Fibroblast of villous mesenchyme (primary cell): ENCODE measurements at regions not wholly inside any gene's neighbourhood (a gene's known extent, or its start where the extent isn't known, plus 50 kb on each side); places are given as distances from the start of the nearest gene placed in this dataset.

ENCODE experiments used
- DNase-seq: peaks from one replicate; pipeline ENCODE4 v3.0.0-alpha.2; 2010; ENCODE audit warnings: low read depth
- H3K4me3 ChIP-seq: 2 replicates; pipeline ENCODE4 v1.5.1; 2011; ENCODE audit warnings: low read depth, mild to moderate bottlenecking, low read length
- TF ChIP-seq, protein P1 (sequence below): IDR thresholded peaks from 2 replicates; pipeline ENCODE4 v1.5.1; 2012; ENCODE audit warnings: low read depth, mild to moderate bottlenecking, low read length; ENCODE audit not compliant: insufficient read depth

- TF ChIP-seq, protein P1, sequence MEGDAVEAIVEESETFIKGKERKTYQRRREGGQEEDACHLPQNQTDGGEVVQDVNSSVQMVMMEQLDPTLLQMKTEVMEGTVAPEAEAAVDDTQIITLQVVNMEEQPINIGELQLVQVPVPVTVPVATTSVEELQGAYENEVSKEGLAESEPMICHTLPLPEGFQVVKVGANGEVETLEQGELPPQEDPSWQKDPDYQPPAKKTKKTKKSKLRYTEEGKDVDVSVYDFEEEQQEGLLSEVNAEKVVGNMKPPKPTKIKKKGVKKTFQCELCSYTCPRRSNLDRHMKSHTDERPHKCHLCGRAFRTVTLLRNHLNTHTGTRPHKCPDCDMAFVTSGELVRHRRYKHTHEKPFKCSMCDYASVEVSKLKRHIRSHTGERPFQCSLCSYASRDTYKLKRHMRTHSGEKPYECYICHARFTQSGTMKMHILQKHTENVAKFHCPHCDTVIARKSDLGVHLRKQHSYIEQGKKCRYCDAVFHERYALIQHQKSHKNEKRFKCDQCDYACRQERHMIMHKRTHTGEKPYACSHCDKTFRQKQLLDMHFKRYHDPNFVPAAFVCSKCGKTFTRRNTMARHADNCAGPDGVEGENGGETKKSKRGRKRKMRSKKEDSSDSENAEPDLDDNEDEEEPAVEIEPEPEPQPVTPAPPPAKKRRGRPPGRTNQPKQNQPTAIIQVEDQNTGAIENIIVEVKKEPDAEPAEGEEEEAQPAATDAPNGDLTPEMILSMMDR, result no peak
- DNase-seq, result no peak
- H3K4me3 ChIP-seq, result no peak overlapping the region
Observed at GRCh38 chrX:16290997-16291396, 123.7 kb downstream of the MAGEB17 start.

DNA sequence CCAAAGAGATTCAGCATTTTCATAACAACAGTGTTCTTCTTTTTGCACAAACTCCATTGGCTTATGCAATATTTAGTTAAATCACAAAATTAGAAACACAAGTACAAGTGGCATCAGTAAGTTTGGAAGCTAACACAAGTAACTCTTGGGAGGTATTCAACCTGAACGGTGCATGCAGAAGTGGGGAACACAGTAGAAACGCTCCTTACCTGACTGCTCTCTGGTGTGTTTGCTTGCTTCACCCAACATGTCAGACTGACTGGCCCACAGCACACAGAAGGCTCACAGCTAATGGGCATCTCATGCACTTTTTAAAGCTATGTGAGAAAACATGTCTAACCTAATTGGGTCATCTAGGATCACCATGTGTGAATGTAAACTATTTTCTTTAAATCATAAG, 133.6 kb downstream of the MAGEB17 start:
- no peak overlapping the region for H3K4me3 ChIP-seq
- TF ChIP-seq, protein P1, result no peak
- DNase-seq, result no peak

DNA sequence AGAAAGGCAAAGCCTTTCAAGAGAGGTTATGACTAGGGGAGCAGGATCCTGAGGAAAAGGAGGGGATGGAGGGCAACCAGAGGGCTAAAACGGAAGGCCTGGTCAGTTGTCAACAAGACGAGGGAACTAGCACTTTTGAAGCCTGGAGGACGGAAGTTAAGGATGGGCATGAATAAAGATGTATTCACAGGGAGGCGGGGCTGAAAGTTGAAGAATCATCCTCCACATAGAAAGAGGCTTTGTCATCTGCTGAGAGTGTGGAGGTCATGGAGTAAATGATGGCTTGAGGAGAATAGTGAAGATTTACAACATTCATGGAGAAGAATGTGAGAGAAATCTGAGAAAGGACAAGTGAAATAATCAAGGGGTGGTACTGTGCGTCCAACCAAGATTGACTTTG, 137.5 kb downstream of the MAGEB17 start:
- no peak for DNase-seq
- TF ChIP-seq, protein P1, result no peak
- no peak overlapping the region for H3K4me3 ChIP-seq

- no peak for DNase-seq
- H3K4me3 ChIP-seq, result no peak overlapping the region
- TF ChIP-seq, protein P1, result no peak
Observed at GRCh38 chrX:16305187-16305586, 137.9 kb downstream of the MAGEB17 start.

GRCh38 chrX:16307950-16308349, 140.7 kb downstream of the MAGEB17 start:
- DNase-seq, result no peak
- TF ChIP-seq, protein P1, result no peak
- H3K4me3 ChIP-seq, result no peak overlapping the region

GRCh38 chrX:16308773-16309172, 141.5 kb downstream of the MAGEB17 start:
- H3K4me3 ChIP-seq, result no peak overlapping the region
- DNase-seq, result no peak

GRCh38 chrX:16310326-16310725, 143.0 kb downstream of the MAGEB17 start:
- TF ChIP-seq, protein P1, result no peak
- no peak for DNase-seq
- no peak overlapping the region for H3K4me3 ChIP-seq

More at GRCh38 chrX:16308773-16309172, 141.5 kb downstream of the MAGEB17 start:
- TF ChIP-seq, protein P1, result no peak
